Endodermal cell (in vitro differentiated cells): ENCODE measurements at regions not wholly inside any gene's neighbourhood (a gene's known extent, or its start where the extent isn't known, plus 50 kb on each side); places are given as distances from the start of the nearest gene placed in this dataset.

Source experiments
- DNase-seq: peaks from one replicate; pipeline ENCODE4 v3.0.0-alpha.2; 2017
- H3K27ac ChIP-seq: 2 replicates; pipeline ENCODE4 v1.5.1; 2013; ENCODE audit warnings: mild to moderate bottlenecking, low read depth, low read length, moderate library complexity
- H3K27me3 ChIP-seq: 2 replicates; pipeline ENCODE4 v1.6.1; 2013; ENCODE audit warnings: mild to moderate bottlenecking, low read length, moderate library complexity; ENCODE audit not compliant: insufficient read depth, control insufficient read depth, poor library complexity, severe bottlenecking
- H3K36me3 ChIP-seq: 2 replicates; pipeline ENCODE4 v1.7.0; 2013; ENCODE audit warnings: mild to moderate bottlenecking, low read length, moderate library complexity; ENCODE audit not compliant: control insufficient read depth, insufficient read depth
- H3K4me1 ChIP-seq: one replicate; pipeline ENCODE4 v1.7.0; 2013; ENCODE audit warnings: low read length; ENCODE audit not compliant: control insufficient read depth, insufficient read depth
- H3K4me3 ChIP-seq: 2 replicates; pipeline ENCODE4 v1.5.1; 2013; ENCODE audit warnings: mild to moderate bottlenecking, low read length, moderate library complexity
- H3K9ac ChIP-seq: 2 replicates; pipeline ENCODE4 v1.6.1; 2013; ENCODE audit warnings: mild to moderate bottlenecking, low read length, moderate library complexity; ENCODE audit not compliant: poor library complexity, severe bottlenecking; ENCODE audit errors: extremely low read depth
- H3K9me3 ChIP-seq: 2 replicates; pipeline ENCODE4 v1.6.1; 2013; ENCODE audit warnings: mild to moderate bottlenecking, low read length, moderate library complexity; ENCODE audit not compliant: control insufficient read depth
- H3K27ac Mint-ChIP-seq: 2 replicates; pipeline ENCODE4 v1.8.0; 2020; ENCODE audit warnings: mixed read lengths
- H3K27me3 Mint-ChIP-seq: 2 replicates; pipeline ENCODE4 v1.8.0; 2021; ENCODE audit warnings: mild to moderate bottlenecking, mixed read lengths; ENCODE audit not compliant: insufficient read depth
- H3K36me3 Mint-ChIP-seq: 2 replicates; pipeline ENCODE4 v1.8.0; 2020; ENCODE audit warnings: low read depth, mixed read lengths
- H3K4me1 Mint-ChIP-seq: 2 replicates; pipeline ENCODE4 v1.8.0; 2020; ENCODE audit warnings: mixed read lengths
- H3K4me3 Mint-ChIP-seq: 2 replicates; pipeline ENCODE4 v1.8.0; 2020; ENCODE audit warnings: mild to moderate bottlenecking, moderate library complexity, mixed read lengths
- H3K9me3 Mint-ChIP-seq: 2 replicates; pipeline ENCODE4 v1.8.0; 2020; ENCODE audit warnings: mild to moderate bottlenecking, mixed read lengths
- WGBS, 2 experiments: methylation state at CpG; one replicate each; pipeline versions ENCODE4 v1.1.5 to v1.1.7; 2013; ENCODE audit warnings: missing lambda C conversion rate in 2 of 2, mixed read lengths in 1 of 2; ENCODE audit not compliant: insufficient coverage in 1 of 2, insufficient read length in 1 of 2; 5-methylcytosine and 5-hydroxymethylcytosine counted together
- TF ChIP-seq, protein P1 (sequence below): fragments of 200-600 bp; sonication (generic); conservative IDR thresholded peaks from 2 replicates; pipeline ENCODE4 v1.5.0; 2021; ENCODE audit warnings: antibody characterized with exemption, mild to moderate bottlenecking

DNA sequence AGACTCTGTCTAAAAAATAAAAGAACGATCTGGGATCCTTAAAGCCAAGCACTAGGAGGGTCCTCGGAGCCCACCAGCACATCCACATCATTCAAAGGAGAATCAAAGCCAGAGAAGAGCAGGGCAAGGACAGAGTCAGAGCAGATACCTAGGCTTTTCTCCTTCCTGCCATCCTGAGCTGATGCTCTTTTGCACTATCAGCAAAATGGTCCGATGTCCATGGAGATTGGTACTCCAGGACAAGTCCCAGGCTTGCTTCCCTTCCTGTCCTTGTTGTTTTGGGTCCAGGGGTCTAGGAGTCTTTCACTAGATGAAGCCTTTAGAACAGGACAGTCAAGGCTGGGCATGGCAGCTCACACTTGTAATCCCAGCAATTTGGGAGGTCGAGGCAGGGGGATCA lies 58.0 kb upstream of the ELN start:
- no peaks in the 10 kb centered on the region for H3K27me3 ChIP-seq
- no peak overlapping the region for H3K27ac ChIP-seq
- no peak overlapping the region for H3K9ac ChIP-seq
- H3K36me3 Mint-ChIP-seq: no peaks in the 10 kb centered on the region
- no peak overlapping the region for H3K4me3 ChIP-seq
- TF ChIP-seq, protein P1, sequence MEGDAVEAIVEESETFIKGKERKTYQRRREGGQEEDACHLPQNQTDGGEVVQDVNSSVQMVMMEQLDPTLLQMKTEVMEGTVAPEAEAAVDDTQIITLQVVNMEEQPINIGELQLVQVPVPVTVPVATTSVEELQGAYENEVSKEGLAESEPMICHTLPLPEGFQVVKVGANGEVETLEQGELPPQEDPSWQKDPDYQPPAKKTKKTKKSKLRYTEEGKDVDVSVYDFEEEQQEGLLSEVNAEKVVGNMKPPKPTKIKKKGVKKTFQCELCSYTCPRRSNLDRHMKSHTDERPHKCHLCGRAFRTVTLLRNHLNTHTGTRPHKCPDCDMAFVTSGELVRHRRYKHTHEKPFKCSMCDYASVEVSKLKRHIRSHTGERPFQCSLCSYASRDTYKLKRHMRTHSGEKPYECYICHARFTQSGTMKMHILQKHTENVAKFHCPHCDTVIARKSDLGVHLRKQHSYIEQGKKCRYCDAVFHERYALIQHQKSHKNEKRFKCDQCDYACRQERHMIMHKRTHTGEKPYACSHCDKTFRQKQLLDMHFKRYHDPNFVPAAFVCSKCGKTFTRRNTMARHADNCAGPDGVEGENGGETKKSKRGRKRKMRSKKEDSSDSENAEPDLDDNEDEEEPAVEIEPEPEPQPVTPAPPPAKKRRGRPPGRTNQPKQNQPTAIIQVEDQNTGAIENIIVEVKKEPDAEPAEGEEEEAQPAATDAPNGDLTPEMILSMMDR: no peak
- H3K27me3 Mint-ChIP-seq: peaks cover 6% of the 10 kb centered on the region
- H3K4me1 Mint-ChIP-seq: no peaks in the 10 kb centered on the region
- no peak for DNase-seq
- H3K27ac Mint-ChIP-seq: no peak overlapping the region
- H3K4me3 Mint-ChIP-seq: no peak overlapping the region
- H3K9me3 ChIP-seq: no peaks in the 10 kb centered on the region
- WGBS, 2 experiments: 87 to 93% methylated on average over 4 of the region's 4 CpGs
- H3K9me3 Mint-ChIP-seq: peaks cover 3% of the 10 kb centered on the region
- no peaks in the 10 kb centered on the region for H3K36me3 ChIP-seq
- no peaks in the 10 kb centered on the region for H3K4me1 ChIP-seq

DNA sequence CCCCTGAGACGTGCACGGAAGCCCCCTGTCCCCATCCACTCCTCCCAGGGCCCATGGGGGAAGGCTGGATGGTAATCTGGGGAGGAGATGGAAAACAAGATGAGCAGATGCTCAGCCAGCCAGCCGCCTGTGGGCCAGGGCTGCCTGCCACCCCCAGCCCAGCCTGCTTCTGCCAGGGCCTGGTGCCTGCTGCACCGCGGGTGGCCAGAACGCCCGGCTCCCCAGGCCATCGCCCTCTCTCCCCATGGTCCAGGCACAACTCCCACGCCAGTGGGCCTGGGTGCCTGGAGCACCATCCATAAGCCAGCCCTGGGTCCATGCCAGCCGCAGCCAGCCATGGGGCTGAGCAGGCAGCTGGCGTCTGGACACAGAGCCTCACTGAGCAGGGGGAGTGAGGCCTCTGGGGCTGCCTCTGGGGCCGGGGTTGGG lies 57.2 kb upstream of the ELN start:
- no peak for DNase-seq
- Mint-ChIP-seq H3K27ac (no peak overlapping the region), H3K4me3 (no peak overlapping the region), H3K36me3 (no peaks in the 10 kb centered on the region), H3K9me3 (peaks cover 3% of the 10 kb centered on the region), H3K27me3 (peaks cover 6% of the 10 kb centered on the region), H3K4me1 (no peaks in the 10 kb centered on the region)
- Histone ChIP-seq H3K9me3 (no peaks in the 10 kb centered on the region), H3K9ac (no peak overlapping the region), H3K27me3 (no peaks in the 10 kb centered on the region), H3K4me1 (no peaks in the 10 kb centered on the region), H3K4me3 (no peak overlapping the region), H3K36me3 (no peaks in the 10 kb centered on the region), H3K27ac (no peak overlapping the region)
- 92% methylated on average over 12 of the region's 12 CpGs; no CpG with 5 or more reads in 1 of the 2 experiments for WGBS, 2 experiments
- TF ChIP-seq, protein P1: no peak

DNA sequence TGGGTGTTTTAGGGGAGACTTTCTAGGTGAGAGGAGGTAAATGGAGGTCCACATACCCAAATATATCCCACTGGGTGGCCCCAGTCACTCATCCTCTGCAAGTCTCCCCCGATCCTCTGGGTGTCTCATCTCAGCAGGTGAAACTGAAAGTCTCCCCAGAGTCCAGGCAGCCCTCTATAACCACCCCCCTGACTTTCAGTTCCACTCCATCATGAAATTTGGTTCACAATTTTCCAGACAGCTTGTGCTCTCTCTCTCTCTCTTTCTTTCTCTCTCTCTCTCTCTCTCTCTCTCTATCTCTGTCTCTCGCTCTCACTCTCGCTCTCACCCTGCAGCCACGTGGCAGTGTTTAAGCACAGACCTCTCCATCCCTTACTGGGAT lies 56.7 kb upstream of the ELN start:
- H3K9ac ChIP-seq: no peak overlapping the region
- Mint-ChIP-seq H3K27me3 (peaks cover 6% of the 10 kb centered on the region), H3K4me3 (no peak overlapping the region), H3K4me1 (no peaks in the 10 kb centered on the region), H3K27ac (no peak overlapping the region), H3K9me3 (peaks cover 3% of the 10 kb centered on the region), H3K36me3 (no peaks in the 10 kb centered on the region)
- WGBS, 2 experiments: 82 to 100% methylated on average over 1 to 4 of the region's 4 CpGs
- H3K27ac ChIP-seq: no peak overlapping the region
- DNase-seq: no peak
- no peaks in the 10 kb centered on the region for H3K27me3 ChIP-seq
- H3K4me1 ChIP-seq: no peaks in the 10 kb centered on the region
- no peaks in the 10 kb centered on the region for H3K9me3 ChIP-seq
- TF ChIP-seq, protein P1: no peak
- H3K4me3 ChIP-seq: no peak overlapping the region
- H3K36me3 ChIP-seq: no peaks in the 10 kb centered on the region
